Mesenchymal stem cell (in vitro differentiated cells and primary cell): ENCODE measurements at regions not wholly inside any gene's neighbourhood (a gene's known extent, or its start where the extent isn't known, plus 50 kb on each side); places are given as distances from the start of the nearest gene placed in this dataset.

ENCODE experiments used
- DNase-seq: peaks from one replicate; pipeline ENCODE4 v3.0.0-alpha.2; 2013
- H2AFZ ChIP-seq: one replicate; pipeline ENCODE4 v1.6.1; 2013; ENCODE audit warnings: low read depth, mild to moderate bottlenecking, control low read depth, inconsistent platforms, low read length, moderate library complexity
- H2AK5ac ChIP-seq: 2 replicates; pipeline ENCODE4 v1.6.1; 2013; ENCODE audit warnings: low read length, moderate library complexity, mild to moderate bottlenecking, inconsistent platforms; ENCODE audit not compliant: severe bottlenecking
- H2BK120ac ChIP-seq: one replicate; pipeline ENCODE4 v1.6.1; 2013; ENCODE audit warnings: low read depth, mild to moderate bottlenecking, inconsistent platforms, low read length, moderate library complexity
- H2BK12ac ChIP-seq, 2 experiments: one replicate each; pipeline ENCODE4 v1.6.1; 2013; ENCODE audit warnings: inconsistent platforms in 2 of 2, low read length in 2 of 2, mild to moderate bottlenecking in 2 of 2, moderate library complexity in 2 of 2, control low read depth in 1 of 2
- H2BK15ac ChIP-seq: one replicate; pipeline ENCODE4 v1.6.1; 2013; ENCODE audit warnings: mild to moderate bottlenecking, low read depth, inconsistent platforms; ENCODE audit not compliant: poor library complexity, severe bottlenecking
- H2BK5ac ChIP-seq: 2 replicates; pipeline ENCODE4 v1.6.1; 2013; ENCODE audit warnings: low read depth, mild to moderate bottlenecking, low read length, control low read depth, inconsistent platforms; ENCODE audit not compliant: poor library complexity, severe bottlenecking
- H3K14ac ChIP-seq, 2 experiments: one replicate each; pipeline ENCODE4 v1.6.1; 2013; ENCODE audit warnings: inconsistent platforms in 2 of 2, low read length in 2 of 2, control low read depth in 1 of 2, mild to moderate bottlenecking in 1 of 2, moderate library complexity in 1 of 2
- H3K18ac ChIP-seq, 2 experiments: one replicate each; pipeline ENCODE4 v1.6.1; 2013; ENCODE audit warnings: inconsistent platforms in 2 of 2, low read length in 2 of 2, control low read depth in 1 of 2, low read depth in 1 of 2, mild to moderate bottlenecking in 1 of 2
- H3K23ac ChIP-seq, 2 experiments: one replicate each; pipeline ENCODE4 v1.6.1; 2013; ENCODE audit warnings: inconsistent platforms in 2 of 2, low read length in 2 of 2, mild to moderate bottlenecking in 2 of 2, moderate library complexity in 2 of 2, control low read depth in 1 of 2
- H3K27ac ChIP-seq: 2 replicates; pipeline ENCODE4 v1.5.1; 2013; ENCODE audit warnings: mild to moderate bottlenecking, moderate library complexity, low read length, control low read depth, inconsistent platforms; ENCODE audit not compliant: poor library complexity, severe bottlenecking
- H3K27me3 ChIP-seq, 2 experiments: 2 replicates each; pipeline versions ENCODE4 v1.6.1 to v1.7.0; 2013; ENCODE audit warnings: low read length in 2 of 2, mild to moderate bottlenecking in 2 of 2, moderate library complexity in 2 of 2, control low read depth in 1 of 2, inconsistent platforms in 1 of 2; ENCODE audit not compliant: control insufficient read depth in 1 of 2, insufficient read depth in 1 of 2
- H3K36me3 ChIP-seq, 2 experiments: 2 replicates each; pipeline versions ENCODE4 v1.6.1 to v1.7.0; 2013; ENCODE audit warnings: low read length in 2 of 2, control low read depth in 1 of 2, inconsistent platforms in 1 of 2, low read depth in 1 of 2, mild to moderate bottlenecking in 1 of 2; ENCODE audit not compliant: insufficient read depth in 2 of 2, control insufficient read depth in 1 of 2
- H3K4ac ChIP-seq, 2 experiments: one replicate each; pipeline ENCODE4 v1.6.1; 2013; ENCODE audit warnings: inconsistent platforms in 2 of 2, low read length in 2 of 2, mild to moderate bottlenecking in 2 of 2, moderate library complexity in 2 of 2, control low read depth in 1 of 2, low read depth in 1 of 2
- H3K4me1 ChIP-seq: 2 replicates; pipeline ENCODE4 v1.6.1; 2013; ENCODE audit warnings: low read depth, low read length, control low read depth; ENCODE audit not compliant: control insufficient read depth, insufficient read depth
- H3K4me2 ChIP-seq: 2 replicates; pipeline ENCODE4 v1.6.1; 2013; ENCODE audit warnings: low read length, mild to moderate bottlenecking, inconsistent platforms; ENCODE audit not compliant: poor library complexity, severe bottlenecking
- H3K4me3 ChIP-seq, 2 experiments: 2 replicates each; pipeline versions ENCODE4 v1.5.1 to v1.7.0; 2013; ENCODE audit warnings: low read length in 2 of 2, mild to moderate bottlenecking in 2 of 2, control low read depth in 1 of 2, low read depth in 1 of 2; ENCODE audit not compliant: insufficient read depth in 1 of 2
- H3K79me1 ChIP-seq: replicated peaks from 2 replicates; pipeline ENCODE4 v1.6.1; 2013; ENCODE audit warnings: mild to moderate bottlenecking, control low read depth, low read length, inconsistent platforms; ENCODE audit not compliant: poor library complexity, severe bottlenecking
- H3K9ac ChIP-seq: 2 replicates; pipeline ENCODE4 v1.7.0; 2013; ENCODE audit warnings: mild to moderate bottlenecking, low read length, moderate library complexity
- H3K9me3 ChIP-seq: 2 replicates; pipeline ENCODE4 v1.7.0; 2013; ENCODE audit warnings: mild to moderate bottlenecking, low read length; ENCODE audit not compliant: control insufficient read depth
- H4K8ac ChIP-seq: one replicate; pipeline ENCODE4 v1.6.1; 2013; ENCODE audit warnings: inconsistent platforms, mild to moderate bottlenecking, low read length, moderate library complexity
- H4K91ac ChIP-seq: one replicate; pipeline ENCODE4 v1.6.1; 2013; ENCODE audit warnings: mild to moderate bottlenecking, low read length, inconsistent platforms
- WGBS: methylation state at CpG from one replicate; pipeline ENCODE4 v1.1.7; 2013; ENCODE audit warnings: mixed read lengths; 5-methylcytosine and 5-hydroxymethylcytosine counted together

- H3K27ac ChIP-seq = no peak overlapping the region
- no peak for DNase-seq
- no peak overlapping the region for H3K23ac ChIP-seq
- H4K8ac ChIP-seq = no peak overlapping the region
- no peak overlapping the region for H3K18ac ChIP-seq
- H3K4me1 ChIP-seq = no peaks in the 10 kb centered on the region
- no peak overlapping the region for H2AFZ ChIP-seq
- H3K27me3 ChIP-seq = no peaks in the 10 kb centered on the region
- 93% methylated on average over 3 of the region's 3 CpGs for WGBS
- no peak overlapping the region for H3K4me3 ChIP-seq
- H3K9me3 ChIP-seq = peaks cover 42% of the 10 kb centered on the region
- no peak overlapping the region for H3K9ac ChIP-seq
- no peak overlapping the region for H3K4me2 ChIP-seq
- no peak overlapping the region for H2BK5ac ChIP-seq
- no peak overlapping the region for H2AK5ac ChIP-seq
- no peak overlapping the region for H3K14ac ChIP-seq
- H3K79me1 ChIP-seq = no peaks in the 10 kb centered on the region
- H2BK120ac ChIP-seq = no peak overlapping the region
- no peak overlapping the region for H4K91ac ChIP-seq
- no peaks in the 10 kb centered on the region for H3K36me3 ChIP-seq
- no peak overlapping the region for H2BK15ac ChIP-seq
- H3K4ac ChIP-seq = no peak overlapping the region
- H2BK12ac ChIP-seq = no peak overlapping the region
Observed at GRCh38 chr11:25211635-25212254, 714.9 kb downstream of the LUZP2 start.

- no peak overlapping the region for H2BK120ac ChIP-seq
- H2BK15ac ChIP-seq = no peak overlapping the region
- H3K36me3 ChIP-seq = no peaks in the 10 kb centered on the region
- no peak for DNase-seq
- H3K79me1 ChIP-seq = no peaks in the 10 kb centered on the region
- no peak overlapping the region for H2AK5ac ChIP-seq
- peaks cover 19% of the 10 kb centered on the region for H3K9me3 ChIP-seq
- no peak overlapping the region for H3K4ac ChIP-seq
- no CpG with 5 or more reads among the region's 2 CpGs for WGBS
- H4K8ac ChIP-seq = no peak overlapping the region
- H2BK5ac ChIP-seq = no peak overlapping the region
- no peak overlapping the region for H4K91ac ChIP-seq
- no peaks in the 10 kb centered on the region for H3K27me3 ChIP-seq
- no peak overlapping the region for H2AFZ ChIP-seq
- H3K18ac ChIP-seq = no peak overlapping the region
- H3K14ac ChIP-seq = no peak overlapping the region
- H2BK12ac ChIP-seq = no peak overlapping the region
- no peak overlapping the region for H3K4me3 ChIP-seq
- H3K9ac ChIP-seq = no peak overlapping the region
- no peak overlapping the region for H3K23ac ChIP-seq
- H3K27ac ChIP-seq = no peak overlapping the region
- no peak overlapping the region for H3K4me2 ChIP-seq
- no peaks in the 10 kb centered on the region for H3K4me1 ChIP-seq
Observed at GRCh38 chr11:25214535-25215176, 717.8 kb downstream of the LUZP2 start.

- Histone ChIP-seq H3K14ac (no peak overlapping the region), H3K4me3 (no peak overlapping the region), H3K23ac (no peak overlapping the region), H2AFZ (no peak overlapping the region), H3K27me3 (no peaks in the 10 kb centered on the region), H3K4ac (no peak overlapping the region), H3K79me1 (no peaks in the 10 kb centered on the region), H3K4me1 (no peaks in the 10 kb centered on the region), H3K9me3 (peaks cover 28% of the 10 kb centered on the region), H4K91ac (no peak overlapping the region), H2BK120ac (no peak overlapping the region), H3K36me3 (no peaks in the 10 kb centered on the region), H3K9ac (no peak overlapping the region), H2BK12ac (no peak overlapping the region), H2BK15ac (no peak overlapping the region), H3K18ac (no peak overlapping the region), H3K27ac (no peak overlapping the region), H4K8ac (no peak overlapping the region), H2AK5ac (no peak overlapping the region), H2BK5ac (no peak overlapping the region), H3K4me2 (no peak overlapping the region)
- DNase-seq = no peak
- WGBS = 64% methylated on average over 1 of the region's 1 CpG
Observed at GRCh38 chr11:25218036-25218435, 721.2 kb downstream of the LUZP2 start.

GRCh38 chr11:25225078-25225477, 728.2 kb downstream of the LUZP2 start:
- Histone ChIP-seq H3K4me1 (no peaks in the 10 kb centered on the region), H2BK15ac (no peak overlapping the region), H3K9ac (no peak overlapping the region), H3K9me3 (peaks cover 27% of the 10 kb centered on the region), H2AFZ (no peak overlapping the region), H3K4me2 (no peak overlapping the region), H3K23ac (no peak overlapping the region), H2BK5ac (no peak overlapping the region), H4K91ac (no peak overlapping the region), H3K18ac (no peak overlapping the region), H2BK12ac (no peak overlapping the region), H4K8ac (no peak overlapping the region), H3K14ac (no peak overlapping the region), H3K4me3 (no peak overlapping the region), H3K4ac (no peak overlapping the region), H3K27ac (no peak overlapping the region), H3K79me1 (no peaks in the 10 kb centered on the region), H2BK120ac (no peak overlapping the region), H3K36me3 (no peaks in the 10 kb centered on the region), H2AK5ac (no peak overlapping the region), H3K27me3 (no peaks in the 10 kb centered on the region)
- DNase-seq = no peak
- no CpG with 5 or more reads among the region's 3 CpGs for WGBS
